ENCODE measurements at regions not wholly inside any gene's neighbourhood (a gene's known extent, or its start where the extent isn't known, plus 50 kb on each side); places are given as distances from the start of the nearest gene placed in this dataset.

DNA sequence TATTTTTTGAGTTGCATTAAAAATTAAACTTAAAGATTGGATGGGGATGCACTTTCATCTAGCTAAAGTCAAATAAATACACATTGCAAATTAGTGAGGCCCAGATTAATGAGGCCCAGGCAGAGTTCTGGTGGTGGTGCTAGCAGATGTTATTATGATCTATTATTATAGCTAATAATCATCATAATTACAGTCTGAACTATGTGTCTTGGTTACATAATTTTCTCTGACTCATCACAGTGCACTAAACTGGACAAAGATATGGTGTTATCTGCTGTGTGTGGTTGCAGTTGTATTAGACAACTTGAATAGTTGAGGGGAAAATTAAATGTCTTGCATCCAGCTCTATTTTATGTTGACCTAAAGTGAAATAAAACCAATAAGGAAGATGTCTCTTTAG, 568.8 kb downstream of the TLR4 start:
- DNase-seq (ENCODE audit: low read depth in 4 of 4, low spot score in 3 of 4): no peak

DNA sequence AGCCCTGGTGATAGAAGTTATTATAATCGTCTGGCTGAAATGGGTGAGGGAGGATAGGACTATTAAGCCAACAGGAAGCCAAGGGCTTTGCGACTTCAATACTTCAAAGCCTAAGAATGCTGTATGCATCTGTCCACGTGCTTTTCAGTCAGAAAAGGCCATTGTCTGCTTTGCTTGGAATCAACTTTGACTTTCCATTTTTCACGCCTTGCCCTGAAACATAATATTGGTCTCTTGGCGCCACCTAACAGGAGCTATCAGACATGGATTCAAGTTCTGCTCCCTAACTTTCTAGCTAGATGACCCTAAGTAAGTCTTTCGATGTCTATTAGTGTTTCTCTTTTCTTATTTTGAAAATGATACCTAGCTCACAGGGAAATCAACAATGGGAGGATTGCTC, 572.6 kb downstream of the TLR4 start:
- no peak for DNase-seq (ENCODE audit: low read depth in 4 of 4, low spot score in 3 of 4)

- no peak for DNase-seq (ENCODE audit: low read depth in 4 of 4, low spot score in 3 of 4)
Observed at GRCh38 chr9:118281772-118282171, 577.6 kb downstream of the TLR4 start.

DNA sequence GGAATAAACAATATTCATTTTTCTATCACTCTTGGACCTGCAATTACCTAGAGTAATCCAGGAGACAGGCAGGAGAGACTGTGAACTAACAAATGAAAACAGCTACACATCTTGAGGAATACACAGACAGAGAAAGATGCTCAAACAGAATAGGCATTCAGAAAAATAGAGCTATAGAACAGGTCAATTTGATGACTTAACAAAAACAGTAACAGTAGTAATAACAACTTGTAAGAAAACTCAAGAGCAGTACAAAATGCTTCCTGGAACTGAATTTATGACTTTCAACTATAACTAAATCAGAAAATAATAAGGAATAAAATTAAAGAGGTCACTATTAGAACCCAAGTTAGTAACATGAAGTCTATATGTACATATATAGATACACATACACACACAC, 579.3 kb downstream of the TLR4 start:
- no peak for DNase-seq (ENCODE audit: low read depth in 4 of 4, low spot score in 3 of 4)

DNA sequence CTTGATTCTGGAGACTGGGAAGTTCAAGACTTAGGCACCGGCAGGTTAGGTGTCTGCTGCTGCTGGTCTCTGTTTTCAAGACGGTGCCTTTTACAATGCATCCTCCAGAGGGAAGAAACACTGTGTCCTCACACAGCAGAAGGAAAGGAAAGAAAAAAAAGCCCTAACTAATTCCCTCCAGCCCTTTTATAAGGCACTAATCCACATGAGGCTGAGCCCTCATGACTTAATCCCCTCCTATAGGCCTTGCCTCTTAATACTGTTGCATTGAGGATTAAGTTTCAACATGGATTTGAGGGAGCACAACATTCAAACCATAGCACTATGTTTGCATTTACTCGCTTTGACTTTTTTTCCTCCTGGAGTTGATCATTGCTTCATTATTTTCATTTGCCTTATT, 585.9 kb downstream of the TLR4 start:
- DNase-seq (ENCODE audit: low read depth in 4 of 4, low spot score in 3 of 4): no peak

- no peak for DNase-seq (ENCODE audit: low read depth in 4 of 4, low spot score in 3 of 4)
Observed at GRCh38 chr9:118295413-118295812, 591.2 kb downstream of the TLR4 start.

GRCh38 chr9:118302721-118303120, 598.5 kb downstream of the TLR4 start:
- DNase-seq (ENCODE audit: low read depth in 4 of 4, low spot score in 3 of 4): no peak

GRCh38 chr9:118303216-118303615, 599.0 kb downstream of the TLR4 start:
- DNase-seq (ENCODE audit: low read depth in 4 of 4, low spot score in 3 of 4): no peak

DNA sequence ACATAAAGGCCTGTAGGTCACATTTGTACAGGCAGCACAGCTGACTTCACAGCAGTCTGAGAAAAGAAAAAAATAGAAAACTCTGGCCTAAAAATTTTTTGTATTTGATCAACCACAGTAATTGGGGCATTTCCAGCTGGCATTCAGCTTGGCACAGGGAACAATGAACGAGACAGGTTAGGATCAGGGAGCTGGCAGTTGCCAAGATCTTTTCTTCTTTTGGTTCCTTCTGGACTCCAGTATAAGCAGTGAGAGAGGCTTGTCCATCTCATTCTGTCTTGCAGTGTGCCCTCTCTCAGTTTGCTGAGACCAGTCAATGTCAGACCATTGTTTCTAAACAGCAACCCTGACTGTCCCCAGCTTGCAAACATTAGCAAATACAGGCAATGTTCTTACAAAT, 601.1 kb downstream of the TLR4 start:
- no peak for DNase-seq (ENCODE audit: low read depth in 4 of 4, low spot score in 3 of 4)

GRCh38 chr9:118306801-118307200, 602.6 kb downstream of the TLR4 start:
- DNase-seq (ENCODE audit: low read depth in 4 of 4, low spot score in 3 of 4): no peak

GRCh38 chr9:118313965-118314364, 609.8 kb downstream of the TLR4 start:
- no peak for DNase-seq (ENCODE audit: low read depth in 4 of 4, low spot score in 3 of 4)

DNA sequence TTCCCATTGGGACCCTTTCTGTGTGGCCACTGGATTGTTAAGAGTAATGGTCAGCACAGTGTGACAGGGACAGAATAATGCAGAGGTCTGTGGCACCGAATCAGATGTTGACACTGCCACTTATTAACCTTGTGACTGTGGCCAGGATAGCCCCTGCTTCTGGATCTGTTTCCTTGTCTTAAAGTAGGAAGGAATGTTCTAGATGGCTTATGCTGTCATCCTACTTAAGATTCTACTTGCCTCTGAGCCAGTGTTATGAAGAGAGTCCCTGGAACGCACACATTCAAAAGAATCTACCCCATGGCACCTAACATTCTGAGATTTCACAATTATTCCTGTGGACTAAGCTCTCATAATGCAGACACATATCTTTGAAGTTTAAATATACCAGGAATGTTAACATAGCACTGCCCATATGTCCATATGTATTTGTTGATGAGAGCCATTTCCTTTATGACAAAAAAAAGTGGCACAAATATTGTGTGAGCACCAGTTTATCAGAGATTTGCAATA, 612.7 kb downstream of the TLR4 start:
- DNase-seq (ENCODE audit: low read depth in 4 of 4, low spot score in 3 of 4): no peak

DNA sequence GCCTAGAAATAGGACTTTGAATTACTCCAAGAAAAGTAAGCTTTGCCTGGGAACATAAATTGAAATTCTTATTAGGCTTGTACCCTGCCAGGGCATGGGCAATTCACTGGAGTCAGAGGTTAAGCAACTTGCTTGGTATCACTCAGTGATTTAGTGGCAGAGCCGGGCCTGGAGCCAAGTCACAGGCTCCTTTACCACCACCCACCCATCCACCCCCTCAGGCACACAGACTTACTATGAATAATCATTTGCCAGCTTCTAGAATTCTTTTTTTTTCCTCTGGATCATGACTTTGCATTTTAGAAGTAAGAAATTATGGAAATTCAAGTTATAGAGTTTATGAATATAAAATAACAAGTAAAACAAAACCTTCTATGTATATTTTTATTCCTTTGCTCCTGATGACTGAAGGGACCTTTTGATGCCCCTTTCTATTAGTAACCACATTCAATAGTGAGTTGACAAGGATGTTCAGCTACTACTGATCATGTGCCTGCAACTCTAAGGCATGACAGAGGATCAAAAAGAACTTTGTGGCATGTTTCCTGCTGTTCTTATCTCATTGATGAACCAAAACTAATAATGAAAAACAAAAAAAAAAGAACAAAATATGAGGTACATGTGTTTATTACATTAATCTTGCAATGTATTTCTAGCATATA, 614.7 kb downstream of the TLR4 start:
- peak in 3 of 4 donors; percentile 1 to 24 (median 20) for DNase-seq (ENCODE audit: low read depth in 4 of 4, low spot score in 3 of 4)

DNA sequence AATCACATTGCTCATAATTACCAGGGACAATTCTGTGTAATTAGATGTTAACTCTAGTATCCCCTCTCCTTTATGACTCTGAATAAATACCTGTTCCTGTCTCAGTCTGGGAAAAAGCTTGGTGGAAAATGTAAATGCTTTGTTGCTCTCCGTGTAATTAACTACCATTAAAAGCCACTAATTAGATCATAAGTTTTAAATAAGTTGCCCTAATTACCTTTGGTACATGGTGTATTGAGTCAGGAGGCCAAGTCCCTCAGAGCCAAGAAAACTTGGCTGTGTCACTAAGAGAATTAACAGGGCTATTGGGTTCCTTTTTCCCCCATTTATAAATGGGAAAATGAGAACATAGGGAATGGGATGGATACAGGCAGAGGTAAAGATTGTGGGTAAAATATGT, 617.6 kb downstream of the TLR4 start:
- DNase-seq (ENCODE audit: low read depth in 4 of 4, low spot score in 3 of 4): no peak

- no peak for DNase-seq (ENCODE audit: low read depth in 4 of 4, low spot score in 3 of 4)
Observed at GRCh38 chr9:118324706-118325105, 620.5 kb downstream of the TLR4 start.

DNA sequence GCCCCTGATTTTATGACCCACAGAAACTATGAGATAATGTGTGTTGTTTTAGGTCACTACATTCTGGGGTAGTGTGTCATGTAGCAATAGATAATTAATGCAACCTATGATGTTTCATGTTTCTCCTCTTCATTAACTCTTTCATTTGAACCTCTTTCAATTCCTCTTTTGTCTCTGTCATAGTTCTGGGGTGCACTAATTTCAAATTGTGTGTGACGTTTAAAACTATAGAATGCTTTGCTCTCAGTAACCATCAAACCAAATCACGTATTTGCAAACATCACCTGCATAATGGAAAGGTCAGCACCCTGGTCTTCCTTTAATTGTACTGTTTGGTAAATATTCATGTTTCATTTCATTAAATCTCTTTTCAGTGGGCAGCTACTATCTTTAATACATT, 621.6 kb downstream of the TLR4 start:
- DNase-seq (ENCODE audit: low read depth in 4 of 4, low spot score in 3 of 4): no peak

DNA sequence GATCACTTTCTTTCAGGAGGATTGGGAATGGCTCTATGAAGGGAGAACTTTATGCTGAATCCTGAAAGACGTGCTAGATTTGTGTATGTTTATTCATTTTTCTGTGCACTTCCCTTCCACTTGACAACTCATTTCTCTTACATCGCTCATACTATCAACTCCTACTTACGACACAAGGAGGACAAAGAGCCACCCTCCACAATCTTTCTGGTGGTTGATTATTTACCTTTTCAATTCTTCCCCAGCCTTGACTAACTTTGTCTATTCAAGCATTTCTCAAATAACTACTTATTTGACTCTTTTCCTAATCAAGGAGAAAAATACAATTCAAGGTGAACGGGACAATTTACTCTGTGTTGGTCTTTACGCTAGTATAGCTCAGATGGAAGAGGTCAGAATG, 622.1 kb downstream of the TLR4 start:
- DNase-seq (ENCODE audit: low read depth in 4 of 4, low spot score in 3 of 4): no peak

- no peak for DNase-seq (ENCODE audit: low read depth in 4 of 4, low spot score in 3 of 4)
Observed at GRCh38 chr9:118330191-118330986, 626.2 kb downstream of the TLR4 start.

- no peak for DNase-seq (ENCODE audit: low read depth in 4 of 4, low spot score in 3 of 4)
Observed at GRCh38 chr9:118331622-118332045, 627.4 kb downstream of the TLR4 start.

GRCh38 chr9:118336250-118336942, 632.2 kb downstream of the TLR4 start:
- no peak for DNase-seq (ENCODE audit: low read depth in 4 of 4, low spot score in 3 of 4)

GRCh38 chr9:118336943-118337330, 632.7 kb downstream of the TLR4 start:
- no peak for DNase-seq (ENCODE audit: low read depth in 4 of 4, low spot score in 3 of 4)

DNA sequence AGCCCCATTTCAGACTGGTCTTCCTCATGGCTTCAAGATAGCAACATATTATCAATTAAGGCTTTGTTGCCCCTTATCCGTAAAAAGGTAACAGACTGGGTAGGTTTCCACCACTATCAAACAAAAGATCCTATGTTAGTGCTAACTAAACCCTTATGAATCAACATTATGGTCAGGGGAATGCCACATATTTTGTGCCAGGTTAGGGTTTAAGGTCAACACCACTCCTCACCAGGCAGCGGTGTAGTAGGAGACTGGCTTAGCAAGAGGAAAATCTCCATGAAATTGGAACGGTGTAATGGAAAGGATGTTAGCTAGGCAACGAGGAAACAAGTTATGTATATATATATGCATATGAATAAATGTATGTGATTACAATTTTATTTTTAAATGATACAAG, 655.8 kb downstream of the TLR4 start:
- no peak for DNase-seq (ENCODE audit: low read depth in 4 of 4, low spot score in 3 of 4)

All from right renal pelvis (tissue), 4 donors.